Brain microvascular endothelial cell (primary cell): ENCODE measurements at regions not wholly inside any gene's neighbourhood (a gene's known extent, or its start where the extent isn't known, plus 50 kb on each side); places are given as distances from the start of the nearest gene placed in this dataset.

Source experiments
- DNase-seq: peaks from one replicate; pipeline ENCODE4 v3.0.0-alpha.2; 2020
- H3K27ac ChIP-seq: fragments of 250-450 bp; sonication (Bioruptor Pico); 2 replicates; pipeline ENCODE4 v1.5.1; 2020; ENCODE audit warnings: mild to moderate bottlenecking, moderate library complexity
- H3K27me3 ChIP-seq: fragments of 250-450 bp; sonication (Bioruptor Pico); replicated peaks from 2 replicates; pipeline ENCODE4 v1.5.1; 2020; ENCODE audit warnings: mild to moderate bottlenecking
- H3K36me3 ChIP-seq: fragments of 250-450 bp; sonication (Bioruptor Pico); replicated peaks from 2 replicates; pipeline ENCODE4 v1.5.1; 2020; ENCODE audit warnings: mild to moderate bottlenecking
- H3K4me3 ChIP-seq: 2 replicates; pipeline ENCODE4 v1.5.1; 2011; ENCODE audit warnings: low read depth, mild to moderate bottlenecking, control low read depth, low read length, moderate library complexity
- in situ Hi-C: cut with HindIII; loops from 2 replicates; pipeline ENCODE4 v1.10.0; 2017; ENCODE audit warnings: low sequenced_read_pairs, low pct_ligation_motif_present
- TF ChIP-seq, protein P1 (sequence below): IDR thresholded peaks from 2 replicates; pipeline ENCODE4 v1.5.1; 2011; ENCODE audit warnings: low read depth, mild to moderate bottlenecking, moderate library complexity, low read length, control low read depth, inconsistent platforms; ENCODE audit errors: missing control alignments

DNA sequence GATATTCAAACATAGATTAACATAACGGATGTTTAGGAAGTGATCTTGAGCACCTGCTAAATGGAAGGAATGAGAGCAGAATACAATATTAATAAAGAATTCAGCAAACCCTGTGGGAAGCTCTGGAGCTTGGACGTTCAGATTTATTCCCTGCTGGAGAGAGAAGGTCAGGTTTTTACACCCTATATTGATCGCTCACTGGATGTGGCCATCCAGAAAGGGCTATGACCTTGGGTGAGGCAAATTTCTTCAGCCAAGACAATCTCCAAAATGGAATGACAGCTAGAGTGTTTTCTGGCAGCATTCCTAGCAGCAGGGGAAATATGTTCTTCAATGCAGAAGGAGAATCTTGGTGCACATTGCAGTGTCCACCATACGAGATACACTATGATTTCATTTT is 288.3 kb downstream of the IRS1 start:
- DNase-seq: no peak
- Histone ChIP-seq H3K4me3 (no peak overlapping the region), H3K27me3 (no peaks in the 10 kb centered on the region), H3K27ac (no peak overlapping the region), H3K36me3 (no peaks in the 10 kb centered on the region)
- TF ChIP-seq, protein P1, sequence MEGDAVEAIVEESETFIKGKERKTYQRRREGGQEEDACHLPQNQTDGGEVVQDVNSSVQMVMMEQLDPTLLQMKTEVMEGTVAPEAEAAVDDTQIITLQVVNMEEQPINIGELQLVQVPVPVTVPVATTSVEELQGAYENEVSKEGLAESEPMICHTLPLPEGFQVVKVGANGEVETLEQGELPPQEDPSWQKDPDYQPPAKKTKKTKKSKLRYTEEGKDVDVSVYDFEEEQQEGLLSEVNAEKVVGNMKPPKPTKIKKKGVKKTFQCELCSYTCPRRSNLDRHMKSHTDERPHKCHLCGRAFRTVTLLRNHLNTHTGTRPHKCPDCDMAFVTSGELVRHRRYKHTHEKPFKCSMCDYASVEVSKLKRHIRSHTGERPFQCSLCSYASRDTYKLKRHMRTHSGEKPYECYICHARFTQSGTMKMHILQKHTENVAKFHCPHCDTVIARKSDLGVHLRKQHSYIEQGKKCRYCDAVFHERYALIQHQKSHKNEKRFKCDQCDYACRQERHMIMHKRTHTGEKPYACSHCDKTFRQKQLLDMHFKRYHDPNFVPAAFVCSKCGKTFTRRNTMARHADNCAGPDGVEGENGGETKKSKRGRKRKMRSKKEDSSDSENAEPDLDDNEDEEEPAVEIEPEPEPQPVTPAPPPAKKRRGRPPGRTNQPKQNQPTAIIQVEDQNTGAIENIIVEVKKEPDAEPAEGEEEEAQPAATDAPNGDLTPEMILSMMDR: no peak
- in situ Hi-C loops: no loop called here

DNA sequence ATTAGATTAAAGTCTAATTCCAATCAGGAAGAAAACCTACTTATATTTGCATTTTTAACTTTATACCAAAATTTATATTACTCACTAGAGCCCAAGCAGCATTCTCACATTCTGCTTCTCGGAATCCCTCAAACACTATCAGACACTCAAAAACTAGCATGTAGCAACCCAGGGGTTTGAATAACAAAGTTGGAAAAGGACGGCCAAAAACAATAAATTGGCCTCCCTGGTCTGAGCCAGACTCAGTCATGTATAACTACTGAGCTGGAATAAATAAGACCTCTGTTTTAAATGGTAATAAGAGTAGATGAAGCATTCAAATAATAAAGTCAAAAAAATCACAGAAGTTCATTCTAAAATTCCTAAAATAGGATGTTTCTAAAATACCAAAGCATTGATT is 290.9 kb downstream of the IRS1 start:
- in situ Hi-C loops: no loop called here
- Histone ChIP-seq H3K27me3 (no peaks in the 10 kb centered on the region), H3K27ac (no peak overlapping the region), H3K36me3 (no peaks in the 10 kb centered on the region), H3K4me3 (no peak overlapping the region)
- TF ChIP-seq, protein P1: no peak
- DNase-seq: peak; percentile 31

- Histone ChIP-seq H3K27me3 (no peaks in the 10 kb centered on the region), H3K27ac (no peak overlapping the region), H3K4me3 (no peak overlapping the region), H3K36me3 (no peaks in the 10 kb centered on the region)
- in situ Hi-C loops: no loop called here
- TF ChIP-seq, protein P1: no peak
- DNase-seq: no peak
Measured at GRCh38 chr2:226508005-226508404, 291.6 kb downstream of the IRS1 start.

GRCh38 chr2:226497146-226497909 is 302.3 kb downstream of the IRS1 start:
- in situ Hi-C loops: no loop called here

GRCh38 chr2:226496273-226496550 is 303.4 kb downstream of the IRS1 start:
- no peak overlapping the region for H3K4me3 ChIP-seq
- in situ Hi-C loops: no loop called here

More at GRCh38 chr2:226497146-226497909, 302.3 kb downstream of the IRS1 start:
- no peaks in the 10 kb centered on the region for H3K27me3 ChIP-seq
- H3K36me3 ChIP-seq: no peaks in the 10 kb centered on the region
- no peak overlapping the region for H3K27ac ChIP-seq
- TF ChIP-seq, protein P1: no peak
- no peak for DNase-seq
- no peak overlapping the region for H3K4me3 ChIP-seq

More at GRCh38 chr2:226496273-226496550, 303.4 kb downstream of the IRS1 start:
- TF ChIP-seq, protein P1: no peak
- Histone ChIP-seq H3K27me3 (no peaks in the 10 kb centered on the region), H3K36me3 (no peaks in the 10 kb centered on the region), H3K27ac (no peak overlapping the region)
- no peak for DNase-seq
